ENCODE measurements at regions not wholly inside any gene's neighbourhood (a gene's known extent, or its start where the extent isn't known, plus 50 kb on each side); places are given as distances from the start of the nearest gene placed in this dataset.

GRCh38 chr2:82275599-82275998 is 1971.0 kb upstream of the LRRTM1 start:
- TF ChIP-seq CTCF (IDR thresholded peaks at IDR 0.05), result no peak
- no peak for TF ChIP-seq POLR2A (IDR thresholded peaks at IDR 0.05)

Measured in heart left ventricle (tissue), 13 donors.